ENCODE measurements at regions not wholly inside any gene's neighbourhood (a gene's known extent, or its start where the extent isn't known, plus 50 kb on each side); places are given as distances from the start of the nearest gene placed in this dataset.
A peak's percentile ranks its signal among the peaks of the same experiment; 100 is the strongest.
"Not testable (repeated sequence)": the region's sequence is repeated elsewhere in the genome, so short reads cannot be mapped to it uniquely, and the experiment has no call there.

- no peaks in the 10 kb centered on the region for H3K36me3 ChIP-seq
- no peak for DNase-seq (ENCODE audit: low spot score in 2 of 2)
- 71% methylated on average over 2 of the region's 2 CpGs for WGBS
- no peaks in the 10 kb centered on the region for H3K9me3 ChIP-seq
- TF ChIP-seq EP300 (IDR thresholded peaks at IDR 0.05) (no peak), POLR2A (IDR thresholded peaks at IDR 0.05) (no peak), POLR2AphosphoS5 (IDR thresholded peaks at IDR 0.05) (no peak)
- TF ChIP-seq, protein P1, sequence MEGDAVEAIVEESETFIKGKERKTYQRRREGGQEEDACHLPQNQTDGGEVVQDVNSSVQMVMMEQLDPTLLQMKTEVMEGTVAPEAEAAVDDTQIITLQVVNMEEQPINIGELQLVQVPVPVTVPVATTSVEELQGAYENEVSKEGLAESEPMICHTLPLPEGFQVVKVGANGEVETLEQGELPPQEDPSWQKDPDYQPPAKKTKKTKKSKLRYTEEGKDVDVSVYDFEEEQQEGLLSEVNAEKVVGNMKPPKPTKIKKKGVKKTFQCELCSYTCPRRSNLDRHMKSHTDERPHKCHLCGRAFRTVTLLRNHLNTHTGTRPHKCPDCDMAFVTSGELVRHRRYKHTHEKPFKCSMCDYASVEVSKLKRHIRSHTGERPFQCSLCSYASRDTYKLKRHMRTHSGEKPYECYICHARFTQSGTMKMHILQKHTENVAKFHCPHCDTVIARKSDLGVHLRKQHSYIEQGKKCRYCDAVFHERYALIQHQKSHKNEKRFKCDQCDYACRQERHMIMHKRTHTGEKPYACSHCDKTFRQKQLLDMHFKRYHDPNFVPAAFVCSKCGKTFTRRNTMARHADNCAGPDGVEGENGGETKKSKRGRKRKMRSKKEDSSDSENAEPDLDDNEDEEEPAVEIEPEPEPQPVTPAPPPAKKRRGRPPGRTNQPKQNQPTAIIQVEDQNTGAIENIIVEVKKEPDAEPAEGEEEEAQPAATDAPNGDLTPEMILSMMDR (IDR thresholded peaks at IDR 0.05), result no peak
- H3K27me3 ChIP-seq, result no peaks in the 10 kb centered on the region
- peak overlapping the region; percentile 42 for H3K27ac ChIP-seq
- no peak overlapping the region for H3K4me3 ChIP-seq
- peaks cover 7% of the 10 kb centered on the region for H3K4me1 ChIP-seq
These were observed 63.9 kb downstream of the NFKBIZ start for GRCh38 chr3:101913168-101913567.

- not testable (repeated sequence) for H3K4me1 ChIP-seq; H3K27ac ChIP-seq; DNase-seq (ENCODE audit: low spot score in 2 of 2); H3K4me3 ChIP-seq; H3K27me3 ChIP-seq; H3K36me3 ChIP-seq; H3K9me3 ChIP-seq
- 91% methylated on average over 2 of the region's 2 CpGs for WGBS
These were observed 68.4 kb downstream of the NFKBIZ start for GRCh38 chr3:101917761-101918160.

DNA sequence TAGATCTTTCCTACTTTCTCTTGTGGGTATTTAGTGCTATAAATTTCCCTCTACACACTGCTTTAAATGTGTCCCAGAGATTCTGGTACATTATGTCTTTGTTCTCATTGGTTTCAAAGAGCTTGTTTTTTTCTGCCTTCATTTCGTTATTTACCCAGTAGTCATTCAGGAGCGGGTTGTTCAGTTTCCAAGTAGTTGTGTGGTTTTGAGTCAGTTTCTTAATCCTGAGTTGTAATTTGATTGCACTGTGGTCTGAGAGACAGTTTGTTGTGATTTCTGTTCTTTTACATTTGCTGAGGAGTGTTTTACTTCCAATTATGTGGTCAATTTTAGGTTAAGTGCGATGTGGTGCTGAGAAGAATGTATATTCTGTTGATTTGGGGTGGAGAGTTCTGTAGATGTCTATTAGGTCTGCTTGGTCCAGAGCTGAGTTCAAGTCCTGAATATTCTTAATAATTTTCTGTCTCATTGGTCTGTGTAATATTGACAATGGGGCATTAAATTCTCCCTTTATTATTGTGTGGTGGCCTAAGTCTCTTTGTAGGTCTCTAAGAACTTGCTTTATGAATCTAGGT is 72.9 kb downstream of the NFKBIZ start:
- H3K27ac ChIP-seq; H3K4me3 ChIP-seq; H3K9me3 ChIP-seq; DNase-seq (ENCODE audit: low spot score in 2 of 2); H3K4me1 ChIP-seq; H3K27me3 ChIP-seq; H3K36me3 ChIP-seq: not testable (repeated sequence)
- WGBS, result 86% methylated on average over 3 of the region's 3 CpGs

- H3K27ac ChIP-seq; H3K36me3 ChIP-seq; H3K4me1 ChIP-seq; H3K27me3 ChIP-seq; DNase-seq (ENCODE audit: low spot score in 2 of 2); H3K9me3 ChIP-seq; H3K4me3 ChIP-seq: not testable (repeated sequence)
- no CpG with 5 or more reads among the region's 2 CpGs for WGBS
These were observed 75.3 kb downstream of the NFKBIZ start for GRCh38 chr3:101924621-101925020.

GRCh38 chr3:101925124-101925523 is 75.8 kb downstream of the NFKBIZ start:
- H3K9me3 ChIP-seq; H3K27ac ChIP-seq; H3K36me3 ChIP-seq; H3K27me3 ChIP-seq; H3K4me1 ChIP-seq; H3K4me3 ChIP-seq; DNase-seq (ENCODE audit: low spot score in 2 of 2): not testable (repeated sequence)
- 100% methylated on average over 1 of the region's 1 CpG for WGBS

- Histone ChIP-seq H3K27ac (no peak overlapping the region), H3K4me3 (no peak overlapping the region), H3K36me3 (no peaks in the 10 kb centered on the region), H3K4me1 (peaks cover 9% of the 10 kb centered on the region), H3K27me3 (no peaks in the 10 kb centered on the region), H3K9me3 (no peaks in the 10 kb centered on the region)
- WGBS, result 83% methylated on average over 2 of the region's 2 CpGs
- no peak for DNase-seq (ENCODE audit: low spot score in 2 of 2)
- TF ChIP-seq EP300 (IDR thresholded peaks at IDR 0.05) (no peak), POLR2A (IDR thresholded peaks at IDR 0.05) (no peak)
- TF ChIP-seq, protein P1 (IDR thresholded peaks at IDR 0.05), result no peak
These were observed 76.2 kb downstream of the NFKBIZ start for GRCh38 chr3:101925564-101925963.

- 54% methylated on average over 7 of the region's 7 CpGs for WGBS
- Histone ChIP-seq H3K9me3 (no peaks in the 10 kb centered on the region), H3K4me3 (no peak overlapping the region), H3K36me3 (no peaks in the 10 kb centered on the region), H3K27ac (no peak overlapping the region), H3K27me3 (no peaks in the 10 kb centered on the region), H3K4me1 (peaks cover 9% of the 10 kb centered on the region)
- DNase-seq (ENCODE audit: low spot score in 2 of 2), result no peak
- TF ChIP-seq POLR2AphosphoS5 (IDR thresholded peaks at IDR 0.05) (no peak), POLR2A (IDR thresholded peaks at IDR 0.05) (no peak), EP300 (IDR thresholded peaks at IDR 0.05) (no peak)
- TF ChIP-seq, protein P1 (IDR thresholded peaks at IDR 0.05), result no peak
These were observed 77.3 kb downstream of the NFKBIZ start for GRCh38 chr3:101926594-101927105.
